ENCODE measurements at regions not wholly inside any gene's neighbourhood (a gene's known extent, or its start where the extent isn't known, plus 50 kb on each side); places are given as distances from the start of the nearest gene placed in this dataset.

- no peak for DNase-seq (ENCODE audit: low read depth)
- H3K4me3 ChIP-seq (ENCODE audit: control insufficient read depth, low read depth, low read length) = no peak overlapping the region
- TF ChIP-seq CTCF (IDR thresholded peaks at IDR 0.05; ENCODE audit: control insufficient read depth, insufficient read depth, low read depth, low read length, missing control alignments) = no peak
Observed at GRCh38 chr5:42020788-42021530, 95.9 kb downstream of the FBXO4 start.

GRCh38 chr5:42021923-42022322, 96.8 kb downstream of the FBXO4 start:
- no peak overlapping the region for H3K4me3 ChIP-seq (ENCODE audit: control insufficient read depth, low read depth, low read length)
- no peak for DNase-seq (ENCODE audit: low read depth)
- no peak for TF ChIP-seq CTCF (IDR thresholded peaks at IDR 0.05; ENCODE audit: control insufficient read depth, insufficient read depth, low read depth, low read length, missing control alignments)

DNA sequence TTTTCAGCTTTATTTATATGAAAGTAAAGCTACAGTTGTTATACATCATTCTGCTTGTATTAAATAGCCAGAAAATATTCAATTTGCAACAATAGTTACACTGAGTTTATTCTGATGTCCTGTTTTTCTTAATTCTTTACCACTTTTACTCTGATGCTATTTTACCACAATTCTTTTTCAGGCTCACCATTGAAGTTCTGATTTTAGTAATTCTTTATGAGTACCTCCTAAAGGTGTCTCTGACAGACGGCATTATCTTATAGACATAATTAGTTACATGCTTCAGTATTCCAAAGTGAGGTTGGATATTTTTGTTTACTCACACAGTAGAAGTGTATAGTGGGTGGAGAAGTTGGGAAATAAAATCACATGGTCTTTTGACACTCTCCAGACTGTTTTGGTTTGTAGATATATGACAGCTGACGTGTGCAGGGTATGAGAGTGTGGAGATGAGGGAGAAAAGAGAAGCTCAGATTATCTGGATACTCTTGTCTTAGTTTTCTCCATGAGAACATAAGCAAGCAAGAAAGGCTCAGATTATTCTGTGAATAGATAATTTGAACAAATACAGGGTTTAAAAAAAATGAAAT, 97.4 kb downstream of the FBXO4 start:
- H3K4me3 ChIP-seq (ENCODE audit: control insufficient read depth, low read depth, low read length) = no peak overlapping the region
- TF ChIP-seq CTCF (IDR thresholded peaks at IDR 0.05; ENCODE audit: control insufficient read depth, insufficient read depth, low read depth, low read length, missing control alignments) = no peak
- DNase-seq (ENCODE audit: low read depth) = no peak

DNA sequence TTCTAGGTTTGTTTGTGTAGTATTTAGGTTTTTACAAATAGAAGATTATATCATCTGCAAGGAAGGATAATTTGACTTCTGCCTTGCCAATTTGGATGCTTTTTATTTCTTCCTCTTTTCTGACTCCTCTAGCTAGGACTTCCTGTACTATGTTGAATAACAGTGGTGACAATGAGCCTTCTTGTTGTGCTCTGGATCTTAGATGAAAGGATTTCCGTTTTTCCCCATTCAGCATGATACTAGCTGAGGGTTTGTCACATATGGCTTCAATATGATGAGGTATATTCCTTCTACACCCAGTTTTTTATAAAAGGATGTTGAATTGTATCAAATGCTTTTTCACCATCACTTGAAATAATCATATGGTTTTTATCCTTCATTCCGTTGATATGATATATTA, 101.4 kb downstream of the FBXO4 start:
- DNase-seq (ENCODE audit: low read depth) = no peak
- no peak overlapping the region for H3K4me3 ChIP-seq (ENCODE audit: control insufficient read depth, low read depth, low read length)
- no peak for TF ChIP-seq CTCF (IDR thresholded peaks at IDR 0.05; ENCODE audit: control insufficient read depth, insufficient read depth, low read depth, low read length, missing control alignments)

DNA sequence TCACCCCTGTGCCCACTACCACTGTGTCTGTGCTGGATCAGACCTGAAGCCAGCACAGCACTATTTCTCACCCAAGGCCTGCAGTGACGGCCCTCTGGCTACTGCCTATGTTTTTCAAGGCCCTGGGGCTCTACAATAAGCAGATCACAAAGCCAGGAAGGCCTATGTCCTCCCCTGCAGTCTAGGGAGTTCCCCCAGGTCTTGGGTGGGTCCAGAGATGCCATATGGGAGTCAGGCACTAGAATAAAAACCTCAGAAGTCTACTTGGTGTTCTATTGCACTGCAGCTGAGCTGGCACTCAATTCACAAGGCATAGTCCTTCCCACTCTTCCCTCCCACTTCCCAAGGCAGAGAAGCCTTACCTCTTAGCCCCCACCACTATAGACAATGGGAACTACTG, 107.1 kb downstream of the FBXO4 start:
- TF ChIP-seq CTCF (IDR thresholded peaks at IDR 0.05; ENCODE audit: control insufficient read depth, insufficient read depth, low read depth, low read length, missing control alignments) = no peak
- no peak overlapping the region for H3K4me3 ChIP-seq (ENCODE audit: control insufficient read depth, low read depth, low read length)

GRCh38 chr5:42035526-42035925, 110.4 kb downstream of the FBXO4 start:
- no peak overlapping the region for H3K4me3 ChIP-seq (ENCODE audit: control insufficient read depth, low read depth, low read length)
- no peak for DNase-seq (ENCODE audit: low read depth)
- no peak for TF ChIP-seq CTCF (IDR thresholded peaks at IDR 0.05; ENCODE audit: control insufficient read depth, insufficient read depth, low read depth, low read length, missing control alignments)

More for the DNA sequence above, 107.1 kb downstream of the FBXO4 start:
- no peak for DNase-seq (ENCODE audit: low read depth)

Data from AG09309 (cell line).